ENCODE measurements at regions not wholly inside any gene's neighbourhood (a gene's known extent, or its start where the extent isn't known, plus 50 kb on each side); places are given as distances from the start of the nearest gene placed in this dataset.

GRCh38 chr13:38418286-38418685, 68.6 kb downstream of the UFM1 start:
- no peak for TF ChIP-seq SMC3 (IDR thresholded peaks at IDR 0.05)
- no peak for TF ChIP-seq POLR2A (IDR thresholded peaks at IDR 0.05; ENCODE audit: low read length)
- TF ChIP-seq RNF2 (IDR thresholded peaks at IDR 0.05; ENCODE audit: borderline replicate concordance, low read depth) = no peak
- TF ChIP-seq CTCF (IDR thresholded peaks at IDR 0.05) = no peak
- no peak for TF ChIP-seq JUN (IDR thresholded peaks at IDR 0.05)
- no peak for TF ChIP-seq CHD2 (IDR thresholded peaks at IDR 0.05; ENCODE audit: low read length, partially characterized antibody)
- no peak for TF ChIP-seq EP300 (IDR thresholded peaks at IDR 0.05)
- TF ChIP-seq CEBPB (IDR thresholded peaks at IDR 0.05) = no peak
- TF ChIP-seq RAD21 (conservative IDR thresholded peaks at IDR 0.05 in 1 of 2, IDR thresholded peaks at IDR 0.05 in 1 of 2) = no peak
- TF ChIP-seq MAZ (IDR thresholded peaks at IDR 0.05; ENCODE audit: borderline replicate concordance, low read depth, low read length) = no peak
- TF ChIP-seq BHLHE40 (IDR thresholded peaks at IDR 0.05; ENCODE audit: low read depth, low read length) = no peak
